ENCODE measurements at regions not wholly inside any gene's neighbourhood (a gene's known extent, or its start where the extent isn't known, plus 50 kb on each side); places are given as distances from the start of the nearest gene placed in this dataset.

DNA sequence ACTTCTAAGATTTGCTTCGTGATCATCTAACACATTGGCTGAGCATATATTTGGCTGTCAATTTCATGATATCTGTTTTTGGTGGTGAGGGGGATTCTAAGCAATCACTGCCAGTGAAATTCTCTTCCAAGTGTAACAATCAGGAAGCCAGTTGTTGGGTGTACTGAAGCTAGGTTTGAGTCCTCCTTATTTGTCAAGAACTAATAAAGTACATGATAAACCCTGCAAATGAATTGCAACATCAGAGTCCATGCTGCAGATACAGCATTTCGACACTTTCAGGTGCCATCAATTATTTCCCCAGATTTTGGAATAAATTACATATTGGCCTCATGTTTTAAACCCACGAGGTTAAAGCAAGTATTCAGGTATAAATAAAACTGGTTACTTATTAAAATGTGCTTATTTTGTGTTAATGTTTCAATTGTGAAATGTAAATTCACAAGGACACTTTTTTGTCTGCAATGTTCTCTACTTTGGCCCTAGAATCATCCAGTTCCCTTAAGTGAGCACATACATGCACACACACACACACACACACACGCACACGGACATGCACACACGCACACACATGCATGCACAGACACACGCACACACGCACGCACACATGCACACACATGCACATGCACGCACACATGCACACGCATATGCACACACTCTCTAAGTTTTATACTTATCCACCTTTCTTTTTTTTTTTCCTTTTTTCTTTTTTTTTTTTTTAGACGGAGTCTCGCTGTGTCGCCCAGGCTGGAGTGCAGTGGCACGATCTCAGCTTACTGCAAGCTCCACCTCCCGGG lies 510.2 kb upstream of the KLF6 start:
- H3K27ac ChIP-seq: no peak overlapping the region
- no peaks in the 10 kb centered on the region for H3K27me3 ChIP-seq
- TF ChIP-seq, protein P1, sequence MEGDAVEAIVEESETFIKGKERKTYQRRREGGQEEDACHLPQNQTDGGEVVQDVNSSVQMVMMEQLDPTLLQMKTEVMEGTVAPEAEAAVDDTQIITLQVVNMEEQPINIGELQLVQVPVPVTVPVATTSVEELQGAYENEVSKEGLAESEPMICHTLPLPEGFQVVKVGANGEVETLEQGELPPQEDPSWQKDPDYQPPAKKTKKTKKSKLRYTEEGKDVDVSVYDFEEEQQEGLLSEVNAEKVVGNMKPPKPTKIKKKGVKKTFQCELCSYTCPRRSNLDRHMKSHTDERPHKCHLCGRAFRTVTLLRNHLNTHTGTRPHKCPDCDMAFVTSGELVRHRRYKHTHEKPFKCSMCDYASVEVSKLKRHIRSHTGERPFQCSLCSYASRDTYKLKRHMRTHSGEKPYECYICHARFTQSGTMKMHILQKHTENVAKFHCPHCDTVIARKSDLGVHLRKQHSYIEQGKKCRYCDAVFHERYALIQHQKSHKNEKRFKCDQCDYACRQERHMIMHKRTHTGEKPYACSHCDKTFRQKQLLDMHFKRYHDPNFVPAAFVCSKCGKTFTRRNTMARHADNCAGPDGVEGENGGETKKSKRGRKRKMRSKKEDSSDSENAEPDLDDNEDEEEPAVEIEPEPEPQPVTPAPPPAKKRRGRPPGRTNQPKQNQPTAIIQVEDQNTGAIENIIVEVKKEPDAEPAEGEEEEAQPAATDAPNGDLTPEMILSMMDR (IDR thresholded peaks at IDR 0.05): no peak
- no peak overlapping the region for H3K4me3 ChIP-seq
- no peaks in the 10 kb centered on the region for H3K4me1 ChIP-seq
- no peak for DNase-seq (ENCODE audit: low spot score)
- no peaks in the 10 kb centered on the region for H3K9me3 ChIP-seq
- no peaks in the 10 kb centered on the region for H3K36me3 ChIP-seq

GRCh38 chr10:4294271-4294670 lies 509.3 kb upstream of the KLF6 start:
- Histone ChIP-seq H3K27me3 (no peaks in the 10 kb centered on the region), H3K9me3 (no peaks in the 10 kb centered on the region), H3K4me3 (no peak overlapping the region), H3K4me1 (no peaks in the 10 kb centered on the region), H3K36me3 (no peaks in the 10 kb centered on the region), H3K27ac (no peak overlapping the region)
- TF ChIP-seq, protein P1 (IDR thresholded peaks at IDR 0.05): no peak
- DNase-seq (ENCODE audit: low spot score): no peak

DNA sequence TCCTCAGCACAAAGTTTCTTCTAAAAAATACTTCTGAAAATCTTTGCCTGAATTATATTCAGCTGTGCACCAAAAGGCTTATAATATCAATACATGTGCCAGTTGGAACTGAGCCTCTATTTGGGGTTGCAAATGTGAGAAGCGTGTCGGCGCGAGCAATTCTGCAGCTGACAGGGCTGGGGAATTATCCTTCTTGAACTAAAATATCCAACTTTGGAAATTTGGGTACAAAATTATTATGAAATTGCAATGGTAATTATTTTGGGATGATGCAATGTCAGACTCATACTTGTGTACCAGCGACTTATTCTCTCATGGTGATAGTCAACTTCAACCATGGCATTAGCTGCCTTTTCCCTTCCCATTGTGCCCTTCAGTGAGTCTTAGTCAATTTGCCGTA lies 507.0 kb upstream of the KLF6 start:
- TF ChIP-seq, protein P1 (IDR thresholded peaks at IDR 0.05): no peak
- Histone ChIP-seq H3K36me3 (no peaks in the 10 kb centered on the region), H3K4me1 (no peaks in the 10 kb centered on the region), H3K27me3 (no peaks in the 10 kb centered on the region), H3K4me3 (no peak overlapping the region), H3K27ac (no peak overlapping the region), H3K9me3 (no peaks in the 10 kb centered on the region)
- no peak for DNase-seq (ENCODE audit: low spot score)

DNA sequence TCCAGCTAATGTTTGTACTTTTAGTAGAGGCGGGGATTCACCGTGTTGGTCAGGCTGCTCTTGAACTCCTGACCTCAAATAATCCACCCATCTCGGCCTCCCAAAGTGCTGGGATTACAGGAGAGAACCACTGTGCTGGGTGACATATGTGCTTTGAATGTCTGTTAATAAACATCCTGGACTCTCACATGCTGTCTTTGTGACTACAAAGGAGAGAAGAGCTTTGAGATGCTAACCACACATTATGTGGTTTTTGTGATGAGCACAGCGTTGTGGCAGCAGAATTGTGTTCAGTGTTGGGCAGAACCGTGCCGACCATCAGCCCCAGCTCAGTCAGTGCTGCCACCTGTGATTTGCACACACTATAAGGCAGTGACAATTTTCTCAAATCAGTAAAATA lies 500.1 kb upstream of the KLF6 start:
- Histone ChIP-seq H3K27me3 (no peaks in the 10 kb centered on the region), H3K9me3 (no peaks in the 10 kb centered on the region), H3K36me3 (no peaks in the 10 kb centered on the region), H3K4me3 (no peak overlapping the region), H3K4me1 (peaks cover 0 to 29% of the 10 kb centered on the region in 2 donors), H3K27ac (peak overlapping the region; percentile 73)
- no peak for DNase-seq (ENCODE audit: low spot score)
- TF ChIP-seq, protein P1 (IDR thresholded peaks at IDR 0.05): no peak

DNA sequence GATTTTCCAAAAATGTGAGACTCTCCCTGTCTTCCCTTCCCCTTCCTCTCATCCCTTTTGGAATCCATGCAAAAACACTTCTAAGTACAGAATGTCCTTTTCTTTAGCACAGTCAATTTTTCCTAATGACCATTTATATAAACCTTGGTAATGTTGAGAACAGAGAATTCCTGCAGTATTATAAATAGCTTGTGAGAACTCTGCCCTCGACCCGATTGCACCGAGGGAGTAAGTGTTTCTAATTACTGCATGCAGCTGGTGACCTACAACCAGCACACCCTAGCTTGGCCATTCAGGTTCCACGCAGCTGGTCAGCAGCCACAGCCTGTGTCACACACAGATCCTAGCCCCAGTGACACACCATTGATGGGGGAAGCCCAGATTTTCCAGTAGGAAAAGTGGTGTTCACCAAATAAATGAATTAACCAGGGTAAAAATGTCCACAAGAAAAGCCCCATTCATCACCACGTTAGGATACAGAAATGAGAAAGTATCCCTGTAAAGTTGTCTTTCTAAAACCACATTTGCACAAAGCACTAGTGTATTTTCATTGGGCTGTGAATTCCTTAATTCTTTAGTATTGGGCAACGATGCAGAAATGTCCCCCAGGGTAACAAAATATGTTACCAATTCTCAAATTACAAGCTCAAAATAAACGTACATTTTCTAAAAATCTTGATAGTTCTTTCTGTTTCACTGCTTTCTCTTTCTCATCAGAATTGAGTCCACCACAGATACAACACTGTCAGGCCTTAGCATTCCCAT lies 499.0 kb upstream of the KLF6 start:
- Histone ChIP-seq H3K4me1 (peaks cover 0 to 38% of the 10 kb centered on the region in 2 donors), H3K27me3 (no peaks in the 10 kb centered on the region), H3K27ac (peak overlapping the region; percentile 73), H3K4me3 (no peak overlapping the region), H3K36me3 (no peaks in the 10 kb centered on the region), H3K9me3 (no peaks in the 10 kb centered on the region)
- TF ChIP-seq, protein P1 (IDR thresholded peaks at IDR 0.05): no peak
- peak; percentile 66 for DNase-seq (ENCODE audit: low spot score)

Data from right atrium auricular region (tissue), 2 donors.